ENCODE measurements at regions not wholly inside any gene's neighbourhood (a gene's known extent, or its start where the extent isn't known, plus 50 kb on each side); places are given as distances from the start of the nearest gene placed in this dataset.

DNA sequence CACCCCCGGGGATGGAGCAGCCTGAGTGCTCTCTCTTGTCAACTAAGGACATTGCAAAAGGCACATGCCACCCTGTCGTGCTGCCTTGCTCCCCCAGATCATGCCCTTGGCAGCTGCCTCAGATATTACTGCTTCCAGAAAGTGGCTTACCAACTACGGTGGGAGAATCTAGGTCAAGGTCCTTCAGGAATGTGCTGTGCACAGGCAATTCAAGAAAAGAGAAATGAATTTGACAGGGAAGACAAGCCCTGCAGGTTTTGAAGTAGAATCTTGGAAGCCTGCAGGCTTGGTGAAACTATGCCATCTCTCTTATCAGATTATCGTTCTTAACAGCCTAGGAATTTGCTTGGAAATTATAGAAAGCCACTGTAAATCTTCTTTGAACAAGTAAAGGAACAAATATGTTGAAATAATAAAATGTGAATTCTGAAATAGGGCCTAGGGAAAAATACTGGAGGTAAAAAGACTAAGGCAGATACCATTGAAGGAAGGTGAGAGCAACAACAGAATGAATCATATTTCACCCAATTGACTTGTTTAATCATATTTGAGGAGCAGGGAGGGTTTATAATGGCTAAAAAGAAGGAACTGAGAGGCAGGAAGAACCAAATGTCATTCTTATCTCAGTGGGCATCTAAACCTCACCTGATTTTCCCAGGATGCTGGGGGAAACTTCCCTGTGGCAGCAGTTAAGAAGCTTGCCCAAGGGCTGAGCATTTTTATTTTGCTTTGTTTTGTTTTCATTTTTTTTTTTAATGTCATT, 94.0 kb upstream of the GLS start:
- TF ChIP-seq CTCF (conservative IDR thresholded peaks at IDR 0.05 in 1 of 2, IDR thresholded peaks at IDR 0.05 in 1 of 2; ENCODE audit: extremely low read depth in 1 of 2, insufficient read depth in 1 of 2, low read depth in 1 of 2, low read length in 2 of 2) (no peak), EZH2 (IDR thresholded peaks at IDR 0.05; ENCODE audit: borderline replicate concordance, low read length) (no peak)
